NCI-H1092 treated with DMSO at 0.1 percent for 48 hours (cell line): ENCODE measurements at regions not wholly inside any gene's neighbourhood (a gene's known extent, or its start where the extent isn't known, plus 50 kb on each side); places are given as distances from the start of the nearest gene placed in this dataset.

Experiments
- DNase-seq: peaks from one replicate; lab custom pipeline; 2025; lab: John Stamatoyannopoulos, UW

- DNase-seq = no peak
Observed at GRCh38 chr5:2291146-2291840, 408.6 kb upstream of the IRX4 start.

- DNase-seq = no peak
Observed at GRCh38 chr5:2289380-2289779, 406.7 kb upstream of the IRX4 start.

GRCh38 chr5:2288968-2289367, 406.2 kb upstream of the IRX4 start:
- DNase-seq = no peak

GRCh38 chr5:2288466-2288865, 405.7 kb upstream of the IRX4 start:
- no peak for DNase-seq

- no peak for DNase-seq
Observed at GRCh38 chr5:2286250-2286649, 403.5 kb upstream of the IRX4 start.

- DNase-seq = no peak
Observed at GRCh38 chr5:2284678-2285077, 402.0 kb upstream of the IRX4 start.

GRCh38 chr5:2283481-2284045, 400.8 kb upstream of the IRX4 start:
- DNase-seq = no peak

- DNase-seq = no peak
Observed at GRCh38 chr5:2282893-2283292, 400.2 kb upstream of the IRX4 start.

- DNase-seq = no peak
Observed at GRCh38 chr5:2282034-2282690, 399.4 kb upstream of the IRX4 start.

GRCh38 chr5:2281446-2281845, 398.7 kb upstream of the IRX4 start:
- no peak for DNase-seq

- no peak for DNase-seq
Observed at GRCh38 chr5:2280318-2280717, 397.6 kb upstream of the IRX4 start.

GRCh38 chr5:2278825-2279456, 396.2 kb upstream of the IRX4 start:
- no peak for DNase-seq

GRCh38 chr5:2277886-2278285, 395.2 kb upstream of the IRX4 start:
- no peak for DNase-seq

GRCh38 chr5:2276101-2276500, 393.4 kb upstream of the IRX4 start:
- no peak for DNase-seq

- DNase-seq = no peak
Observed at GRCh38 chr5:2272755-2273154, 390.0 kb upstream of the IRX4 start.

GRCh38 chr5:2272039-2272438, 389.3 kb upstream of the IRX4 start:
- DNase-seq = no peak

GRCh38 chr5:2271316-2271715, 388.6 kb upstream of the IRX4 start:
- no peak for DNase-seq

GRCh38 chr5:2270467-2270866, 387.7 kb upstream of the IRX4 start:
- no peak for DNase-seq

GRCh38 chr5:2269656-2270055, 386.9 kb upstream of the IRX4 start:
- no peak for DNase-seq

- DNase-seq = no peak
Observed at GRCh38 chr5:2267991-2268390, 385.3 kb upstream of the IRX4 start.

- DNase-seq = no peak
Observed at GRCh38 chr5:2266641-2267240, 384.0 kb upstream of the IRX4 start.

- DNase-seq = no peak
Observed at GRCh38 chr5:2265341-2265740, 382.6 kb upstream of the IRX4 start.

- no peak for DNase-seq
Observed at GRCh38 chr5:2263763-2264162, 381.0 kb upstream of the IRX4 start.
